ENCODE measurements at regions not wholly inside any gene's neighbourhood (a gene's known extent, or its start where the extent isn't known, plus 50 kb on each side); places are given as distances from the start of the nearest gene placed in this dataset.

DNA sequence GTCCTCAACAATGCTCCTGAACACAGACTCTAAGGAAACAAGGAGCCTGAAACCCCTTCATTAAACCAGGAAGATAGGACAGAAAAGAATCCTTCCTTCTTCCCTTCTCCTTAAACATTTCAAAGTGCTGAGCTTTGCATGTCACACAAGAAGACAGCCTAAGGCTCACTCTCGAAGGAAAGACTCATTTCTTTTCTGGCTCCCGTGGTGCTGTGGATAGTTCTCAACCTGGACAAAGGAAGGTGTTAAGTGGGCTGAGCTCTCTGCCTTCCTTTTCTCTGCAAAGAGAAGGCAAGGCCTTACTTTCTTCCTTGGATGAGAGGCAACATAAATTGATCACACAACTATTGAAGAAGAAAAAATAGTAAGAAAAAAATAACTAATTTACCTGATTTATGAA is 452.4 kb upstream of the DDI1 start:
- TF ChIP-seq CTCF (conservative IDR thresholded peaks at IDR 0.05 in 1 of 2, IDR thresholded peaks at IDR 0.05 in 1 of 2; ENCODE audit: low read depth in 1 of 2, low read length in 2 of 2) (no peak), EZH2 (IDR thresholded peaks at IDR 0.05; ENCODE audit: low read length, missing control alignments) (no peak)
